Thyroid gland (tissue), 4 donors: ENCODE measurements at regions not wholly inside any gene's neighbourhood (a gene's known extent, or its start where the extent isn't known, plus 50 kb on each side); places are given as distances from the start of the nearest gene placed in this dataset.

Source experiments
- CTCF ChIP-seq, 6 experiments: fragments of 200-600 bp in 3 of 6; fragments of 450-650 bp in 3 of 6; sonication (generic) in 3 of 6; IDR thresholded peaks; one replicate each; pipeline ENCODE4 v1.5.1; 2016 to 2019; ENCODE audit warnings: antibody characterized with exemption in 6 of 6, mild to moderate bottlenecking in 2 of 6, inconsistent platforms in 1 of 6, moderate library complexity in 1 of 6
- POLR2A ChIP-seq, 2 donors: fragments of 450-650 bp; IDR thresholded peaks; one replicate each; pipeline ENCODE4 v1.6.1; 2017; ENCODE audit warnings: antibody characterized with exemption in 2 of 2, mild to moderate bottlenecking in 2 of 2, moderate library complexity in 1 of 2

GRCh38 chr4:112093636-112094202 lies 51.5 kb upstream of the FAM241A start:
- TF ChIP-seq CTCF (IDR thresholded peaks at IDR 0.05) (no peak), POLR2A (IDR thresholded peaks at IDR 0.05) (no peak)
